PC-9 (cell line): ENCODE measurements at regions not wholly inside any gene's neighbourhood (a gene's known extent, or its start where the extent isn't known, plus 50 kb on each side); places are given as distances from the start of the nearest gene placed in this dataset.

Experiments
- BruUV-seq: library from RNA; stranded (reverse); fragments of 400-500 nt; replicated peaks from 2 replicates; lab custom pipeline; 2021; lab: Mats Ljungman, UMichigan
- CTCF ChIA-PET: fragments of 300-600 bp; sonication (Branson Sonifier 250); formaldehyde crosslinking; loops from one replicate; lab custom pipeline; 2022; ENCODE audit warnings: antibody characterized with exemption; lab: Charles Lee
- POLR2A ChIA-PET: fragments of 300-600 bp; sonication (Branson Sonifier 250); formaldehyde crosslinking; loops from one replicate; lab custom pipeline; 2022; ENCODE audit warnings: antibody characterized with exemption; ENCODE audit not compliant: unreplicated experiment; lab: Charles Lee
- DNase-seq, 2 experiments: peaks; one replicate each; pipeline versions ENCODE4 v3.0.0 to v3.0.0-alpha.2; 2015 to 2022; ENCODE audit warnings: mixed read lengths in 1 of 2
- H2AFZ ChIP-seq: fragments of 200-600 bp; sonication (generic); 2 replicates; pipeline ENCODE4 v1.8.1; 2017; ENCODE audit warnings: antibody characterized with exemption
- H3F3A ChIP-seq: fragments of 200-600 bp; sonication (generic); 2 replicates; pipeline ENCODE4 v1.8.1; 2017; ENCODE audit warnings: antibody characterized with exemption, mild to moderate bottlenecking, low read depth; ENCODE audit not compliant: insufficient read depth
- H3K27ac ChIP-seq: fragments of 200-600 bp; sonication (generic); 2 replicates; pipeline ENCODE4 v1.6.1; 2016; ENCODE audit warnings: mixed run types
- H3K27me3 ChIP-seq: fragments of 200-600 bp; sonication (generic); 2 replicates; pipeline ENCODE4 v1.6.1; 2016; ENCODE audit warnings: low read depth, mixed run types; ENCODE audit not compliant: insufficient read depth
- H3K36me3 ChIP-seq: fragments of 200-600 bp; sonication (generic); 2 replicates; pipeline ENCODE4 v1.6.1; 2016; ENCODE audit warnings: low read depth, mixed run types
- H3K4me1 ChIP-seq: fragments of 200-600 bp; sonication (generic); replicated peaks from 2 replicates; pipeline ENCODE4 v1.6.1; 2016; ENCODE audit warnings: mixed run types; ENCODE audit not compliant: insufficient read depth
- H3K4me2 ChIP-seq: fragments of 200-600 bp; sonication (generic); 2 replicates; pipeline ENCODE4 v1.6.1; 2017; ENCODE audit warnings: mixed run types
- H3K4me3 ChIP-seq: fragments of 200-600 bp; sonication (generic); 2 replicates; pipeline ENCODE4 v1.6.1; 2016; ENCODE audit warnings: mixed run types
- H3K79me2 ChIP-seq: fragments of 200-600 bp; sonication (generic); 2 replicates; pipeline ENCODE4 v1.6.1; 2017; ENCODE audit warnings: low read depth, mixed run types
- H3K9me2 ChIP-seq: fragments of 200-600 bp; sonication (generic); 2 replicates; pipeline ENCODE4 v1.8.1; 2017; ENCODE audit warnings: mild to moderate bottlenecking; ENCODE audit not compliant: insufficient read depth
- H3K9me3 ChIP-seq: fragments of 200-600 bp; sonication (generic); 2 replicates; pipeline ENCODE4 v1.8.1; 2016; ENCODE audit warnings: low read depth; ENCODE audit not compliant: insufficient read depth
- H4K20me1 ChIP-seq: fragments of 200-600 bp; sonication (generic); 2 replicates; pipeline ENCODE4 v1.8.1; 2017; ENCODE audit not compliant: insufficient read depth
- EZH2 ChIP-seq: fragments of 200-600 bp; sonication (generic); IDR thresholded peaks from 2 replicates; pipeline ENCODE4 v1.8.0; 2017; ENCODE audit warnings: antibody characterized with exemption, low read depth
- intact Hi-C: fragments of 100-400 bp; cut with micrococcal nuclease; formaldehyde crosslinking; loops from one replicate; pipeline ENCODE4 v1.10.0; 2022; ENCODE audit not compliant: unreplicated experiment
- TF ChIP-seq, protein P1 (sequence below): fragments of 200-600 bp; sonication (generic); conservative IDR thresholded peaks from 2 replicates; pipeline ENCODE4 v1.6.1; 2017; ENCODE audit warnings: mixed run types, antibody characterized with exemption, mild to moderate bottlenecking, moderate library complexity

DNA sequence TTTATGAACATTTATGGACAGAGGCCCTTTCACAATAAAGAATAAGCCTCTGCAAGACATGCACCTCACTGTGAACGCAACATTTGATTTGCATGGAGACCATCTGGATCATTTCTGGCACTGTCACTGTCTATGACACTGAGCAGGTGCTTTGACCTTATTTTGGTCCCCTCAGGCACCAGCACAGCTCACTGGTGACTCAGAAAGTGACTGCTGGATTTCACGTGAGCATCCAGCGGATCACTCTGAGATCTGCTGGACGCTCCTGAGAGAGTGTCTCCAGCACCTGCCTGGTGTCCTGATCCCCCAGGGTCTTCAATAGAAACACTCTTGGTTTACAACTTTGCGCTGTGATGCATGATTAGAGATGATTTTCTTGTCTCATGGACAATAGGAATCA, 375.7 kb downstream of the TENT5A start:
- Histone ChIP-seq H3K4me3 (no peak overlapping the region), H3K9me3 (no peaks in the 10 kb centered on the region), H3K27me3 (no peaks in the 10 kb centered on the region), H3K4me2 (no peak overlapping the region), H3K4me1 (no peaks in the 10 kb centered on the region), H4K20me1 (no peaks in the 10 kb centered on the region), H3K79me2 (no peaks in the 10 kb centered on the region), H3F3A (no peaks in the 10 kb centered on the region), H2AFZ (no peak overlapping the region), H3K9me2 (no peaks in the 10 kb centered on the region), H3K27ac (no peak overlapping the region), H3K36me3 (no peaks in the 10 kb centered on the region)
- TF ChIP-seq, protein P1, sequence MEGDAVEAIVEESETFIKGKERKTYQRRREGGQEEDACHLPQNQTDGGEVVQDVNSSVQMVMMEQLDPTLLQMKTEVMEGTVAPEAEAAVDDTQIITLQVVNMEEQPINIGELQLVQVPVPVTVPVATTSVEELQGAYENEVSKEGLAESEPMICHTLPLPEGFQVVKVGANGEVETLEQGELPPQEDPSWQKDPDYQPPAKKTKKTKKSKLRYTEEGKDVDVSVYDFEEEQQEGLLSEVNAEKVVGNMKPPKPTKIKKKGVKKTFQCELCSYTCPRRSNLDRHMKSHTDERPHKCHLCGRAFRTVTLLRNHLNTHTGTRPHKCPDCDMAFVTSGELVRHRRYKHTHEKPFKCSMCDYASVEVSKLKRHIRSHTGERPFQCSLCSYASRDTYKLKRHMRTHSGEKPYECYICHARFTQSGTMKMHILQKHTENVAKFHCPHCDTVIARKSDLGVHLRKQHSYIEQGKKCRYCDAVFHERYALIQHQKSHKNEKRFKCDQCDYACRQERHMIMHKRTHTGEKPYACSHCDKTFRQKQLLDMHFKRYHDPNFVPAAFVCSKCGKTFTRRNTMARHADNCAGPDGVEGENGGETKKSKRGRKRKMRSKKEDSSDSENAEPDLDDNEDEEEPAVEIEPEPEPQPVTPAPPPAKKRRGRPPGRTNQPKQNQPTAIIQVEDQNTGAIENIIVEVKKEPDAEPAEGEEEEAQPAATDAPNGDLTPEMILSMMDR: no peak
- no peak for TF ChIP-seq EZH2
- ChIA-PET CTCF (no interaction called here), POLR2A (no interaction called here)
- no peak for DNase-seq
- no TSS peak for BruUV-seq
- intact Hi-C loops: no loop called here

DNA sequence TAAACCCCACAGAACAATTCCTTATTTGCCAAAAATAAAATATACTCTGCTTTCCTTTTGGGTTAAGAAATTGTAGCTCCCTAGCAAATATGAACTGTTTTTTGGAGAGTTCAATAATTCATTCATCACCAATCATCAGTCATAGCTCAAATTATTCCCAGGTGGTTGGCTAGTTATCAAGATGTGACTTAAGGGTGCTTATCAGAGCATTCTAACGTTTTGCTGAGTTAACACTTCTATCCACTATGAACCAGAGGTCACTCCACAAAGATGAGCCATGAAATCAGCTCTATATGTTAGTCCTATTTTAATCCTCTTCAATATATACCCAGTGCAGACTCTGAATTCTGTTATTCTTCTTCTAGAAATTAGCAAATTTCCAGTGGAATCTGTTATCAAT, 379.1 kb downstream of the TENT5A start:
- ChIA-PET POLR2A (no interaction called here), CTCF (no interaction called here)
- H3K9me2 ChIP-seq: no peaks in the 10 kb centered on the region

DNA sequence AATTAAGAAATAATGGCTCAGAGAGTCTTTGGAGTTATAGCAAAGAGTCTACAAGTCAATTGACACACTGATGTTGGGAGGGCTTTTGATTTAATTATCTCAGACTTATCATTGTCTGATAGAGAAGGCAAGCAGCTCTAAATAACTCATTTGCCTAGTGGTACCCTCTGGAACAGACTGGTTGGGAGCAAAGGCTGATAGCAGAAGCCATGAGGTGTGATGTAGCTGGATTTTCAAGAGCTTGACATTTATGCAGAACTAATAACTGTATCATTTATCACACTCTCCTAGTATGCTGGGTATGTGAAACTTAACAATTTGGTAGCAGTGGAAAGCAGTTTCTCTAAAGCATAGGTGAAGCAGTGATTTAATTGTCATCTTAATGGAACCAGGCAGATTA, 380.6 kb downstream of the TENT5A start:
- Histone ChIP-seq H3K27ac (no peak overlapping the region), H3K4me1 (no peaks in the 10 kb centered on the region), H3K9me3 (no peaks in the 10 kb centered on the region), H3K79me2 (no peaks in the 10 kb centered on the region), H3K9me2 (no peaks in the 10 kb centered on the region), H3K4me2 (no peak overlapping the region), H3K4me3 (no peak overlapping the region), H4K20me1 (no peaks in the 10 kb centered on the region), H3F3A (no peaks in the 10 kb centered on the region), H3K27me3 (no peaks in the 10 kb centered on the region), H2AFZ (no peak overlapping the region), H3K36me3 (no peaks in the 10 kb centered on the region)
- ChIA-PET POLR2A (no interaction called here), CTCF (no interaction called here)
- no TSS peak for BruUV-seq
- DNase-seq: no peak
- intact Hi-C loops: no loop called here
- TF ChIP-seq, protein P1: no peak
- TF ChIP-seq EZH2: no peak

More for the DNA sequence above, 379.1 kb downstream of the TENT5A start:
- H3K9me3 ChIP-seq: no peaks in the 10 kb centered on the region
- H4K20me1 ChIP-seq: no peaks in the 10 kb centered on the region
- H3K36me3 ChIP-seq: no peaks in the 10 kb centered on the region
- H2AFZ ChIP-seq: no peak overlapping the region
- DNase-seq: no peak
- no peaks in the 10 kb centered on the region for H3K27me3 ChIP-seq
- intact Hi-C loops: no loop called here
- H3K4me2 ChIP-seq: no peak overlapping the region
- H3F3A ChIP-seq: no peaks in the 10 kb centered on the region
- H3K4me3 ChIP-seq: no peak overlapping the region
- TF ChIP-seq, protein P1: no peak
- no peak for TF ChIP-seq EZH2
- H3K4me1 ChIP-seq: no peaks in the 10 kb centered on the region
- H3K27ac ChIP-seq: no peak overlapping the region
- no TSS peak for BruUV-seq
- H3K79me2 ChIP-seq: no peaks in the 10 kb centered on the region
